Gastroesophageal sphincter (tissue), 4 donors: ENCODE measurements at regions not wholly inside any gene's neighbourhood (a gene's known extent, or its start where the extent isn't known, plus 50 kb on each side); places are given as distances from the start of the nearest gene placed in this dataset.

Experiments used
- ATAC-seq: fragments of 150-250 bp; one replicate; pipeline ENCODE4 v1.9.1; 2016; ENCODE audit warnings: mild to moderate bottlenecking, moderate library complexity
- H3K27ac ChIP-seq, 4 donors: fragments of 200-600 bp; sonication (generic) in 3 of 4; 1 replicate in 3 of 4; 2 replicates in 1 of 4; pipeline ENCODE4 v1.5.1; 2016 to 2019
- H3K27me3 ChIP-seq: fragments of 200-600 bp; sonication (generic); one replicate; pipeline ENCODE4 v1.5.1; 2019
- H3K36me3 ChIP-seq, 2 donors: fragments of 200-600 bp; sonication (generic); one replicate each; pipeline ENCODE4 v1.5.1; 2019; ENCODE audit warnings: control low read depth in 1 of 2
- H3K4me1 ChIP-seq, 3 donors: fragments of 200-600 bp; sonication (generic); 1 replicate in 2 of 3; 2 replicates in 1 of 3; pipeline ENCODE4 v1.5.1; 2016 to 2019; ENCODE audit warnings: control low read depth in 2 of 3
- H3K4me3 ChIP-seq, 2 donors: fragments of 200-600 bp; sonication (generic); one replicate each; pipeline ENCODE4 v1.5.1; 2019; ENCODE audit warnings: mild to moderate bottlenecking in 1 of 2, moderate library complexity in 1 of 2
- H3K9me3 ChIP-seq, 3 donors: fragments of 200-600 bp; sonication (generic); one replicate each; pipeline ENCODE4 v1.5.1; 2017 to 2019; ENCODE audit warnings: control low read depth in 2 of 3
- EP300 ChIP-seq: sonication (generic); formaldehyde crosslinking; IDR thresholded peaks from one replicate; pipeline ENCODE4 v1.6.1; 2017; ENCODE audit warnings: antibody characterized with exemption, mild to moderate bottlenecking
- POLR2A ChIP-seq, 2 donors: fragments of 450-650 bp; IDR thresholded peaks; one replicate each; pipeline ENCODE4 v1.6.1; 2017; ENCODE audit warnings: antibody characterized with exemption in 2 of 2, mild to moderate bottlenecking in 2 of 2, moderate library complexity in 1 of 2
- POLR2AphosphoS5 ChIP-seq: sonication (generic); formaldehyde crosslinking; IDR thresholded peaks from one replicate; pipeline ENCODE4 v1.6.1; 2017; ENCODE audit warnings: antibody characterized with exemption
- WGBS, 2 donors: methylation state at CpG; one replicate each; pipeline ENCODE4 v1.1.5; 2018; ENCODE audit warnings: low coverage in 1 of 2; 5-methylcytosine and 5-hydroxymethylcytosine counted together
- TF ChIP-seq, protein P1 (sequence below), 4 experiments: fragments of 200-600 bp in 2 of 4; fragments of 450-650 bp in 2 of 4; sonication (generic) in 1 of 4; IDR thresholded peaks; one replicate each; pipeline ENCODE4 v1.5.1; 2017 to 2019; ENCODE audit warnings: antibody characterized with exemption in 4 of 4, mild to moderate bottlenecking in 2 of 4, moderate library complexity in 2 of 4

DNA sequence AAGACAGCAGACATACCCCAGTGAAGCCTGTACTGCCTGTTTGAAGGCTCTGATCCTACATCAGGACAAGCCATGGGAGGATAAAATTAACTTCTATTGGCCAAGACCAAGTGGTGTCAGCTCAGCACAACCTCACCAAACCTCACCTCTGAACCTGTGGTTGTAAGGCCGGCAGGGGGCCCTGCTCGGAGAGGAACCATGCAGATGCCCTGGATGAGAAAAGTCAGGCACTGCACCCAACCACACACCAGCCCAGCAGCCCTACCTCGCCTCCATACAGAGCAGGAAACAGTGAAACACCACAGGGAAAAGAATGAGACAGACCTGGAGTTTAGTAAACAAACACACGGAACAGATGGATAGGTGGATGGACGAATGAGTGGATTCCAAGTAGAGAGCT lies 70.0 kb upstream of the PAX7 start:
- peaks cover 0 to 6% (median 0%) of the 10 kb centered on the region in 3 donors for H3K9me3 ChIP-seq

DNA sequence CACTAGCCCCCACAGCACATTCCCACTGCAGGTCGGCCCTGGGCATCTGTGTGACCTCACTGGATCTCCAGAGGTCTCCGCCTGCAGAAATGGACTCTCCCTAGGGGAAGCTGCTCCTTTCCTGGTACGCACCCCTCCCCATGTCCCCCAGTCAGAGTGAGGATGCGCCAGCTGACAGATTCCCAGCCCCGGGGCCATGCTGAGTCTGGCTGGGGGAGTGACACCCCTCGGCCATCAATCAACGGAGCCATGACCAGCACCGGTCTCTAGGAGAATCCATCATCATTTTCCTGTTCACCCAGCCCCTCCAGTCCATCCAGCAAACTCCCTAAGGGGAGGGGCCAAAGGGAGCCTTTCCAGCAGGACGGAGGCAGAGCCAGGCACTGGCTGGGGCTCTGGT lies 68.7 kb upstream of the PAX7 start:
- Histone ChIP-seq H3K4me1 (peaks cover 0 to 11% (median 0%) of the 10 kb centered on the region in 3 donors), H3K27ac (no peak overlapping the region), H3K27me3 (peaks cover 100% of the 10 kb centered on the region), H3K9me3 (peaks cover 0 to 6% (median 0%) of the 10 kb centered on the region in 3 donors), H3K4me3 (no peak overlapping the region), H3K36me3 (no peaks in the 10 kb centered on the region)
- TF ChIP-seq EP300, result no peak
- TF ChIP-seq, protein P1, sequence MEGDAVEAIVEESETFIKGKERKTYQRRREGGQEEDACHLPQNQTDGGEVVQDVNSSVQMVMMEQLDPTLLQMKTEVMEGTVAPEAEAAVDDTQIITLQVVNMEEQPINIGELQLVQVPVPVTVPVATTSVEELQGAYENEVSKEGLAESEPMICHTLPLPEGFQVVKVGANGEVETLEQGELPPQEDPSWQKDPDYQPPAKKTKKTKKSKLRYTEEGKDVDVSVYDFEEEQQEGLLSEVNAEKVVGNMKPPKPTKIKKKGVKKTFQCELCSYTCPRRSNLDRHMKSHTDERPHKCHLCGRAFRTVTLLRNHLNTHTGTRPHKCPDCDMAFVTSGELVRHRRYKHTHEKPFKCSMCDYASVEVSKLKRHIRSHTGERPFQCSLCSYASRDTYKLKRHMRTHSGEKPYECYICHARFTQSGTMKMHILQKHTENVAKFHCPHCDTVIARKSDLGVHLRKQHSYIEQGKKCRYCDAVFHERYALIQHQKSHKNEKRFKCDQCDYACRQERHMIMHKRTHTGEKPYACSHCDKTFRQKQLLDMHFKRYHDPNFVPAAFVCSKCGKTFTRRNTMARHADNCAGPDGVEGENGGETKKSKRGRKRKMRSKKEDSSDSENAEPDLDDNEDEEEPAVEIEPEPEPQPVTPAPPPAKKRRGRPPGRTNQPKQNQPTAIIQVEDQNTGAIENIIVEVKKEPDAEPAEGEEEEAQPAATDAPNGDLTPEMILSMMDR (IDR thresholded peaks at IDR 0.05), result no peak
- no peak for ATAC-seq
- 8 to 13% methylated on average over 1 to 3 of the region's 9 CpGs for WGBS, 2 donors

More for the DNA sequence above, 70.0 kb upstream of the PAX7 start:
- Histone ChIP-seq H3K36me3 (no peaks in the 10 kb centered on the region), H3K4me1 (peaks cover 0 to 11% (median 0%) of the 10 kb centered on the region in 3 donors), H3K27ac (no peak overlapping the region), H3K4me3 (no peak overlapping the region), H3K27me3 (peaks cover 100% of the 10 kb centered on the region)
- no peak for ATAC-seq
- 34% methylated on average over 4 to 5 of the region's 5 CpGs for WGBS, 2 donors
- TF ChIP-seq EP300, result no peak
- TF ChIP-seq, protein P1 (IDR thresholded peaks at IDR 0.05), result no peak
- TF ChIP-seq POLR2AphosphoS5, result no peak
- TF ChIP-seq POLR2A (IDR thresholded peaks at IDR 0.05), result no peak

DNA sequence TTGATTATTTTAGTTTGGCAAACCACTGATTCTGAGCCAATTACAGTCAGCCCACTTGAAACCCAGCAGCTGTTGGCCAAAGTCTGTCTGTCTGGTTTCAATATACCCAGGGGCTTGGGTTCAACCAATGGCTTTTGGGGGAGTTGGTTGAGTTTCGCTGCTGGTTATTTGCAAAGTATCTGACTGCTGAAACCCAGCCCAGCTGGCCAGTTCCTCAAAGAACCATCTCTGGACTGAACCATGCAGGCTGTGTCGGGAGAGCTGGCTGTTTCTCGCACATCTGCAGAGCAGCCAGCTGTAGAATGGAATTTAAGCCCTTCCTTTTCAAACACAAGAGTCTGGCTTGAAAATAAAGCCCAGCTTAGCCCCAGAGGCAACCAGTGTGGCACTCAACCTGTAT lies 66.0 kb upstream of the PAX7 start:
- H3K36me3 ChIP-seq, result no peaks in the 10 kb centered on the region
- peaks cover 92% of the 10 kb centered on the region for H3K27me3 ChIP-seq
- WGBS, 2 donors, result 13% methylated on average over 2 of the region's 3 CpGs; no CpG with 5 or more reads in 1 of the 2 donors
- TF ChIP-seq POLR2AphosphoS5, result no peak
- TF ChIP-seq POLR2A (IDR thresholded peaks at IDR 0.05), result no peak
- TF ChIP-seq, protein P1 (IDR thresholded peaks at IDR 0.05), result no peak
- no peak for TF ChIP-seq EP300
- no peak for ATAC-seq
- no peaks in the 10 kb centered on the region for H3K4me1 ChIP-seq
- H3K27ac ChIP-seq, result no peak overlapping the region
- H3K9me3 ChIP-seq, result peaks cover 0 to 16% (median 0%) of the 10 kb centered on the region in 3 donors
- H3K4me3 ChIP-seq, result no peak overlapping the region

DNA sequence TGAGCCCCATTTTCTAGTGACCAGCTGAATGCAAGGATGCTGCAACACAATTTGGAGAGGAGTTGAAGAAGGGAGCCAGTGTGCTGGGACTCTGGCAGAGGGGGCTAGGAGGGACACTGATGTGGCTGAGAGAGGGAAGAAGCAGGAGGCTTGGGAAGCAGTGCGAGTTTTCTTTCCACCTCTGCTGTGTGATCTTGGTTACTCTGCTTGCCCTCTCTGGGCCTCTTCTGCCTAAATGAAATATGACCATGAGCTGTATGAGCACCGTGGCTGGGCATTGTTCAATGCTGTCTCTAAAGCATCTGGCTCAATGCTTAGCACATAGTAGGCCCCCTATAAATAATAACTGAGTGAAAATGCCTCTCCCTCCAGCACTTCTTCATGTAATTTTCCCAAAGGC lies 65.3 kb upstream of the PAX7 start:
- WGBS, 2 donors, result 62 to 70% methylated on average over 2 of the region's 2 CpGs
- H3K4me1 ChIP-seq, result no peaks in the 10 kb centered on the region
- ATAC-seq, result no peak
- H3K27ac ChIP-seq, result no peak overlapping the region
- H3K4me3 ChIP-seq, result no peak overlapping the region
- peaks cover 0 to 15% (median 0%) of the 10 kb centered on the region in 3 donors for H3K9me3 ChIP-seq
- no peaks in the 10 kb centered on the region for H3K36me3 ChIP-seq
- H3K27me3 ChIP-seq, result peaks cover 92% of the 10 kb centered on the region
- TF ChIP-seq EP300, result no peak
- no peak for TF ChIP-seq POLR2A (IDR thresholded peaks at IDR 0.05)
- no peak for TF ChIP-seq POLR2AphosphoS5
- TF ChIP-seq, protein P1 (IDR thresholded peaks at IDR 0.05), result no peak

DNA sequence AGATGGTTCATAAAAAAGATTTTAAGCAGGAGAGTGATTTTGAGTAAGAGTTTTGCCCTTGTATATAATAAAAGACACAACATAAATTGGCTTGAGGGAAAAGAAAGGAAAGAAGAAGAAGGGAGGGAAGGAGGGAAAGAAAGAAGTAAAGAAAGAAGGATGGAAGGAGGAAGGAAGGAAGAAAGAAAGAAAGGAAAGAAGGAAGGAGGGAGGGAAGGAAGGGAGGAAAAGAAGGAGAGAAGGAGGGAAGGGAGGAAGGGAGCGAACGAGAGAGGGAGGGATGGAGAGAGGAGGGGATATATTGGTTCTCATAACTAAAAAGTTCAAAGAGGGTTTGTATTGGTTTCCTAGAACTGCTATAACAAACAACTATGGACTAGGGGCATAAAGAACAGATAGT lies 62.2 kb upstream of the PAX7 start:
- Histone ChIP-seq H3K27ac (no peak overlapping the region), H3K4me1 (no peaks in the 10 kb centered on the region), H3K36me3 (no peaks in the 10 kb centered on the region), H3K4me3 (no peak overlapping the region), H3K9me3 (peaks cover 0 to 10% (median 0%) of the 10 kb centered on the region in 3 donors), H3K27me3 (peaks cover 86% of the 10 kb centered on the region)
- WGBS, 2 donors, result 90 to 92% methylated on average over 2 of the region's 2 CpGs
- TF ChIP-seq POLR2AphosphoS5 (no peak), EP300 (no peak), POLR2A (IDR thresholded peaks at IDR 0.05) (no peak)
- TF ChIP-seq, protein P1 (IDR thresholded peaks at IDR 0.05), result no peak
- no peak for ATAC-seq
